Motor neuron (in vitro differentiated cells): ENCODE measurements at regions not wholly inside any gene's neighbourhood (a gene's known extent, or its start where the extent isn't known, plus 50 kb on each side); places are given as distances from the start of the nearest gene placed in this dataset.

ENCODE experiments used
- ATAC-seq, 8 experiments: fragments of 200-7000 bp; cut with Tn5 transposase; replicated peaks in 6 of 8; 2 replicates each; pipeline ENCODE4 v1.8.0; 2021; ENCODE audit warnings: mild to moderate bottlenecking in 8 of 8, moderate library complexity in 8 of 8
- H3K27ac ChIP-seq, 2 donors: fragments of 250-450 bp; sonication (Bioruptor Pico); 2 replicates each; pipeline ENCODE4 v1.9.0; 2021; ENCODE audit warnings: antibody characterized with exemption in 2 of 2, mild to moderate bottlenecking in 2 of 2, moderate library complexity in 1 of 2
- H3K4me1 ChIP-seq, 2 donors: fragments of 250-450 bp; sonication (Bioruptor Pico); replicated peaks in 1 of 2; 2 replicates each; pipeline ENCODE4 v1.6.1; 2021; ENCODE audit warnings: antibody characterized with exemption in 2 of 2, mild to moderate bottlenecking in 2 of 2, moderate library complexity in 1 of 2
- H3K4me3 ChIP-seq, 5 donors: fragments of 250-450 bp; sonication (Bioruptor Pico); 2 replicates each; pipeline ENCODE4 v1.9.0; 2021; ENCODE audit warnings: antibody characterized with exemption in 5 of 5, mild to moderate bottlenecking in 5 of 5, moderate library complexity in 4 of 5
- WGBS, 10 experiments: fragments of 450-650 bp; shearing (Covaris generic); methylation state at CpG; one replicate each; pipeline ENCODE4 v1.0.0; 2022; 5-methylcytosine and 5-hydroxymethylcytosine counted together
- in situ Hi-C, 9 experiments: fragments of 400-800 bp; cut with MboI; loops; one replicate each; pipeline ENCODE4 v1.15.0; 2021; ENCODE audit warnings: low sequenced_read_pairs in 9 of 9, low pct_unique_long_range_greater_than_20kb in 2 of 9; ENCODE audit not compliant: unreplicated experiment in 9 of 9

DNA sequence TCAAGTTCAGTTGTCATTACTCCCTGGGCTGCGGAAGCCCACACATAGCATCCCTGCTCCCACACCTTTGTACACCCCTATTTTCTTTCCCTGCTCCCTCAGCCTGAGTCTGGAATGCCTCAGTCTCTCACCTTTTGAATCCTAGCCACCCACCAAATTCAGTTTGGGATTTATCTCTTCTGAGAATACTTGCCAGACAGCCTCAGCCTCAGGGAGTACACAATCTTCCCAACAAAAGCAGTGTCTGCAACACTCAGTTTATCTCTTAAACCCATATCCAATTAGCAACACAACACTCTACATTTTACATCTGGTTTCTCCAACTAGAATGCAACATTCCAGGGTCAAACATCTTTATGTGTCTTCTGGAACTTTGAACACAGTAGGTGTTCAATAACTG lies 190.2 kb downstream of the GPAM start:
- ATAC-seq, result no peak
- in situ Hi-C loops, result no loop called here
- peaks cover 0 to 4% of the 10 kb centered on the region in 2 donors for H3K4me1 ChIP-seq
- WGBS, 10 experiments, result 0 to 100% (median 20%) methylated on average over 1 of the region's 1 CpG; no CpG with 5 or more reads in 5 of the 10 experiments
- H3K4me3 ChIP-seq, result no peak overlapping the region
- no peak overlapping the region for H3K27ac ChIP-seq

DNA sequence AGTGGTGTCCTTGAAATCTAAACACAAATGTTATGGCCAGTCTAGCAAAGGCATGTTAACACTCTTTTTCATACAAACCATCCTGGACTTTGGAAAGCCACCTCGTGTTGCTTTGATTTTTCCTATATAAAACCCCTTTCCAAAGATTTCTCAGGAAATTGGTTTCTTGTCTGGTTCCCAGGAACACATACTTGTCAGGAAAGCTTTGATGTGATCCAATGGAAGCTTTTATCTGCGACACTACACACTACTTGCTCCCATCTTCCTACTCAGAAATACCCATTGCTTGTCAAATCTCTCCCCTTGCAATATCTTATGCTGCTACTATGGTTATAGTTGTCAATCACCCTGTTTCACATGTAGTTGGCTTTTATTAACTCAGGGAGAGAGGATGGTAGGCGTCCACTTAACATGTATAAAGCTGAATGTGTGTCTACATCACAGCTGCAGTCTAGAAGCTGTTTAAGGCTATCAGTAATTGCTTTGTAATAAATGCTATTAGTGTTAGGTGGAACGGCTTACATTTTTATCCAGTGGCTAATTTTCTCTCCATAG lies 189.6 kb downstream of the GPAM start:
- Histone ChIP-seq H3K27ac (no peak overlapping the region), H3K4me3 (no peak overlapping the region), H3K4me1 (peaks cover under 1 to 5% of the 10 kb centered on the region in 2 donors)
- ATAC-seq, result no peak
- WGBS, 10 experiments, result 0 to 92% (median 64%) methylated on average over 1 to 4 of the region's 4 CpGs
- in situ Hi-C loops, result no loop called here

DNA sequence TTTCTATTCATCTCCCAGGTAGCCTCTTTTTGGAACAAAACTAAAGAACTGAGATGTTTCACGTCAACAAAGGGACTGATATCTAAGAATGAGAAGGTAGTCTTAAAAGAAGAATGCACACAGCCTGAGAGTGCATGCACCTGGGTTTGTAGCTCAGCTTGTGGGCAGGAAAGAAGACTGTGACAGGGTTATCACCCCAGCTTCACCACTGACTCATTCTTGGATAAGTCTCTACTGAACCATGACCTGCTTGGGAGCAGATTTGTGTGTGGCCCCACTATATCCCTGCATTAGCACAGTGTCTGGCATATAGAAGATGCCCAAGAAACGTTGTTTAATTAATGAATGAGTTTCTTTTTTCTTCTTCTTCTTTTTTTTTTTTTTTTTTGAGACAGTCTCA lies 187.5 kb downstream of the GPAM start:
- Histone ChIP-seq H3K4me1 (peaks cover 7 to 11% of the 10 kb centered on the region in 2 donors), H3K4me3 (no peak overlapping the region), H3K27ac (no peak overlapping the region)
- in situ Hi-C loops, result no loop called here
- 25 to 100% (median 80%) methylated on average over 1 to 2 of the region's 2 CpGs; no CpG with 5 or more reads in 3 of the 10 experiments for WGBS, 10 experiments
- ATAC-seq, result no peak

DNA sequence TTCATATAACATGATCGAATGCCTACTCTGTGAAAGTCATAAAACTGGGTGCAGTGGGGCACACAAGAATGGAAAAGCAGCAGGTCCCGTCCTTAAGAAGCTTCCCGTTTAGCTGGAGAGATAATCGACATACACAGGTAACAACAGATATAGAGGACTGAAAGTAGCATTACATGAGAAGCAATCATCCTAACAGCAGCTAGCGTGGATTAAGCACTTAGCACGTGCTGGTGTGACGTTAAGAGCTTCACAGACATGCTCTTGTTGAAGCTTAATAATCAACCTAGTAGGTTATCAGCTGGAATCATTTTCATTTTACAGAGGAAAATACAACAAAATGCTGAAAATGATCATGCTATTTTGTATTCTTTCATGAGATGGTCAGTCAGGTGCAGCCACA lies 184.8 kb downstream of the GPAM start:
- in situ Hi-C loops, result no loop called here
- 19 to 92% (median 59%) methylated on average over 2 to 7 of the region's 7 CpGs; no CpG with 5 or more reads in 1 of the 10 experiments for WGBS, 10 experiments
- no peak overlapping the region for H3K27ac ChIP-seq

DNA sequence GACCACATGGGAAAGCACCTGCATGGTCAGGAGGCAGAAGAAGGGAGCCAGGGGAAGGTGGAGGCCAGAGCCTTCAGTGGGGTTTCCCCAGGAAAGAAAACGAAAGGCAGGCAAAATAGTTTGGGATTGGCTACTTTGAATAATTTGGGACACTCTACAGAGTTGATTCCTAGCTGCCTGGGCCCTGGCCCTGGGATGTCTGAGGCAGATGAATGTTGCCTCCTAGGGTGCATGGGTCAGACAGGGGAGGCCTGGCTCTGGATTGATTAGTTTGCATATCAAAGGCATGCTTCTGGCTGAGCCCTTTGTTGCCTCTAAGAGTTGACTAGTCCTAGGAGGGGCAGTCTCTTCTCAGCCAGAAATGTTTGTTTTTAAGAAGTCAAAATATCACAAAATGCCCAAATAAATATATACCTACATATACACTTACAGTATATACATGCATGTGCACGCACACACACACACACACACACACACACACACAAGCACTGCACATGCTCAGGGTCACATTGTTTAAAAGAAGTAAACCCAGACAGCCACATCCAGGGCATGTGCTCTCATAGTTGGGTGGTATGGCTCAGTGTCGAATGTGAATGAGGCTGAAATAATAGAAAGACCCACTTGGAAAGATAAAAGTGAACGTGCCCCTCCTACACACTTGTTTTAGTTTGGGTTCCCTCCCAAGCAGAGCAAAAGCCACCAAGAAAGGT lies 184.2 kb downstream of the GPAM start:
- H3K4me3 ChIP-seq, result no peak overlapping the region
- no peak overlapping the region for H3K27ac ChIP-seq
- ATAC-seq, result peak in 5 of 8 experiments; percentile 34 to 84 (median 74)
- 0 to 20% (median 10%) methylated on average over 1 to 4 of the region's 4 CpGs; no CpG with 5 or more reads in 1 of the 10 experiments for WGBS, 10 experiments
- peaks cover 7 to 11% of the 10 kb centered on the region in 2 donors for H3K4me1 ChIP-seq
- in situ Hi-C loops, result no loop called here

More for the DNA sequence above, 184.8 kb downstream of the GPAM start:
- Histone ChIP-seq H3K4me1 (peaks cover 7 to 11% of the 10 kb centered on the region in 2 donors), H3K4me3 (no peak overlapping the region)
- ATAC-seq, result no peak

DNA sequence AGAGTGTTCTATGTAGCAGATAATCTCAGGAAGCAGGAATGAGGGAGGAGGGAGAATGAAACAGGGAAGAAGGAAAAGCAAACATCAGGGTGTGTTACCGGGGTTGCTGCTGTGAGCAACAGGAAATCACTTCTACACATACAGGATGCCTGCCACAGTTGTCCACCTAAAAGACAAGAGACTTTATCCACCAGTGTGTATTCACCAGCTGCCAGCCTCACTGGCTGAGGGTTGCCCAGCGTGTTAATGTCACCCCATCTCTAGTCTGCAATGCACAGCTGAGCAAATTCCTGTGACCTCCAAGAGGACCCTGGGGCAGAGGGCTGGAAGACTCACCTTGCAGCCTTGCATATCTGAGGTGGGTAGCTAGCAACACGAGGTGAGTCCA lies 183.7 kb downstream of the GPAM start:
- no peak for ATAC-seq
- 0 to 70% (median 34%) methylated on average over 1 to 2 of the region's 3 CpGs; no CpG with 5 or more reads in 2 of the 10 experiments for WGBS, 10 experiments

DNA sequence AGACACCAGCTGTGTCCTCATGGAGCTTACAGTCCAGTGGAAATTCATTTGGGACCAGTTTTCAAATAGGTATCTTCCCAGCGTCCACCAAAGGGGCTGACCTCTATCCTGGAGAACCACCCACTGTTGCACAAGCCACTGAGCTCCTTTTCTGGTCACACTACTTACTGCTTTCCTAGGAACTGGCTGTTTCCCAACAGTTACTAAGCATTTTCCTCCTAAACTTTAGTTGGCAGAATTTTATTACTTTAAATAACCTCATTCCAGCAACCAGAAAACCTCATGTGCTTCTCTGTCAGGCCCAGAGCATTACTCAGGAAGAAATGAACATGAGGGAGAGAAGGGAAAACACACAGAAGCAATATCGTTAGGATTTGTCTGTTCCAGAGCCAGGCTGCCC lies 183.1 kb downstream of the GPAM start:
- Histone ChIP-seq H3K4me3 (no peak overlapping the region), H3K4me1 (peaks cover 7 to 11% of the 10 kb centered on the region in 2 donors), H3K27ac (no peak overlapping the region)
- in situ Hi-C loops, result no loop called here
- peak in 2 of 8 experiments; percentile 53 to 59 for ATAC-seq
- WGBS, 10 experiments, result 0 to 100% (median 89%) methylated on average over 1 to 2 of the region's 2 CpGs; no CpG with 5 or more reads in 2 of the 10 experiments

More for the DNA sequence above, 183.7 kb downstream of the GPAM start:
- in situ Hi-C loops, result no loop called here
- H3K27ac ChIP-seq, result no peak overlapping the region
- H3K4me3 ChIP-seq, result no peak overlapping the region
- peaks cover 7 to 11% of the 10 kb centered on the region in 2 donors for H3K4me1 ChIP-seq

DNA sequence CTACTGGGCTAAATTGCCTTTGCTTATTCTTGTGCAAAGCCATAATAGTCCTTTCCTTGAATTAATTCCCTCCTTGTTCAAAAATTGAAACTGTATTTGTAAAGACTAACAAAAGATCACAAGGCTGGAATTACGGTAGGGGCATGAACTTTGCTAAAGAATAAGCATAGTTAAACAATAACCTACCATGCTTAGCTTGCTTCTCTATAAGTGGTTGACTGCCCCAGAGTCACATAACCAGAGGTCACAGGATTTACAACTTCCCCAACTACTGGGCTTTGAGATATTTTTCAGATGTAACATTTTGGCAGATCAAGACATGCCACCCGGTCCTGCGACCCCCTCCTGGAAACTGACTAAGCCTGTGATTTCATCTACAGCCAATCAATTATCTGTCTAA lies 181.4 kb downstream of the GPAM start:
- in situ Hi-C loops, result no loop called here
- peak in 1 of 8 experiments; percentile 21 for ATAC-seq
- WGBS, 10 experiments, result 0 to 20% (median 9%) methylated on average over 1 to 3 of the region's 3 CpGs; no CpG with 5 or more reads in 2 of the 10 experiments

DNA sequence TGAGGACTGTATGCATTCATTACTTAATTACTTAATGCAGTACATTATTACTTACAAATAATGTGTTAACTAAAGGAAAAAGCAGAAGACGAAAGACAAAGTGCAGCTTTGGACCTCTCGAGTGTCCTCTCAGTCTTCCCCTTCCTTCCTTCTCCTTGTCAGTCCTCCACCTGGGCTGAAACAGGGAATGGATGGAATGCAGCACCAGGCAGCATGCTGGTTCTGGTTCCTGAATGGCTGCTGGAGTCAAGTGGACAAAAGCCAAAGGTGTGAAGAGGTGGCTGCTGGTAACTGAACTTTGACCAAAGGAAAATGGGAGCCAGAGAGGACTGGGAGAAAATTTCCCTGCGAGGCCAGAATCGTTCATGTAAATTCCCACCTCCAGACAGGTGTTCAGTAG lies 179.5 kb downstream of the GPAM start:
- ATAC-seq, result no peak
- H3K27ac ChIP-seq, result no peak overlapping the region
- in situ Hi-C loops, result no loop called here
- H3K4me3 ChIP-seq, result no peak overlapping the region
- 4 to 100% (median 88%) methylated on average over 1 to 4 of the region's 4 CpGs; no CpG with 5 or more reads in 3 of the 10 experiments for WGBS, 10 experiments
- peaks cover 5 to 9% of the 10 kb centered on the region in 2 donors for H3K4me1 ChIP-seq

More for the DNA sequence above, 181.4 kb downstream of the GPAM start:
- no peak overlapping the region for H3K27ac ChIP-seq
- H3K4me1 ChIP-seq, result peaks cover 7 to 11% of the 10 kb centered on the region in 2 donors
- no peak overlapping the region for H3K4me3 ChIP-seq

DNA sequence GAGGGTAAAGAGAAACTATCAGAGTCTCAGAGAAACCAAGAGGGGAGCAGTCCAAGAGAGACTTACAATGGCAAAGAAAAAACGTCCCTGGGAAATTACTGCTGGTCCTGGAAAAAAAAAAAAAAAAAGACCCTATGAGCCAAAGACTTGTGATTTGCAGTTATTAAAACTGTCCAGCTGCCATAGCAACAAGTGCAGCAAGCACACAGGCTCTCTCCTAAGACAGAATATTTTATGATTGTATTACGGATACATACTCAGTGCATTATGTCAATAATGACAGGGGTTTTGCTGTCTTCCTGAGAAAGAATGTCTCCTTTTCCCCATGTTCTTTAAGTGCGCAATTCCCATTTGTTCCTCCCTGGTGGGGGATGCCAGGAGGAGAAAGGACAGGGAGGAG lies 178.5 kb downstream of the GPAM start:
- WGBS, 10 experiments, result 0 to 100% (median 85%) methylated on average over 1 to 3 of the region's 3 CpGs
- no peaks in the 10 kb centered on the region for H3K4me1 ChIP-seq
- no peak overlapping the region for H3K27ac ChIP-seq
- in situ Hi-C loops, result no loop called here
- peak in 1 of 8 experiments; percentile 54 for ATAC-seq
- no peak overlapping the region for H3K4me3 ChIP-seq

DNA sequence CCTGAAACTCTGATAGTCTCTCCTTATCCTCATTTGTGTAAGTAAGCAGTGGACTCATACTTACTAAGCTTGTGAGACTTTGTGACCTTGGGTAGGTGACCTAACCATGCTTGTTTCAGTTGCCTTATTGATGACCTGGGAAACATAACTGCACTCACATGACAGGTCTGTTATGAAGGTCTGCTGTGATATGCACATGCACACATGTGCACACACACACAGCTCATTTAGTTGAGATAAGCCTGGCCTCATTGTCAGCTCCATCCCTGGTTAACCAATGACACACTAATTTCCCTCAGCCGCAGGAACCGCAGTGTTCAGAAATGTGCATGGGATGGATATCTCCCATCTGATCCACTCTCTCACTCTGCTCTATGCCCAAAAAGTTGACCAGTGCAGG lies 177.2 kb downstream of the GPAM start:
- Histone ChIP-seq H3K27ac (no peak overlapping the region), H3K4me3 (no peak overlapping the region), H3K4me1 (no peaks in the 10 kb centered on the region)
- in situ Hi-C loops, result no loop called here
- 83 to 100% (median 100%) methylated on average over 2 of the region's 2 CpGs; no CpG with 5 or more reads in 6 of the 10 experiments for WGBS, 10 experiments
- no peak for ATAC-seq

DNA sequence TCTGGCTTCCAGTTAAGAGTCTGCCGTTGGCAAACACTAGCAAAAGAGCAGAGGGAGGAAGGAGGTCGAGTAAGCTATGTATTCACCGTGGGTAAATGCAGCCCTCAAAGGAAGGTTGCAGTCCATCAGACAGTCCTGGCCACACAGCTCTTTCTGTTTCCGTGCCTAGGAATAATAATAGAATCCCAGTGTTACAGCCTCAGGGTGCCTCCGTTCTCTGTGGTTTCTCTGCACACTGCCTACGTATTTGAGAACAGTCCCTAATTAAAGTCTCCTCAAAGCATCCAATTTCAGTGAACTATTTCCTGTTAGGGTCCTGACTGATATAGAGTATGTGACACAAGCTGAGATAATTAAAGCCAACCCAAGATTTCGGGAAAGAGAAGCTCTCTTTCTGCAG lies 176.7 kb downstream of the GPAM start:
- 6 to 100% (median 79%) methylated on average over 1 to 7 of the region's 7 CpGs for WGBS, 10 experiments
- no peaks in the 10 kb centered on the region for H3K4me1 ChIP-seq
- no peak overlapping the region for H3K4me3 ChIP-seq
- in situ Hi-C loops, result no loop called here
- no peak overlapping the region for H3K27ac ChIP-seq
- peak in 1 of 8 experiments; percentile 49 for ATAC-seq

DNA sequence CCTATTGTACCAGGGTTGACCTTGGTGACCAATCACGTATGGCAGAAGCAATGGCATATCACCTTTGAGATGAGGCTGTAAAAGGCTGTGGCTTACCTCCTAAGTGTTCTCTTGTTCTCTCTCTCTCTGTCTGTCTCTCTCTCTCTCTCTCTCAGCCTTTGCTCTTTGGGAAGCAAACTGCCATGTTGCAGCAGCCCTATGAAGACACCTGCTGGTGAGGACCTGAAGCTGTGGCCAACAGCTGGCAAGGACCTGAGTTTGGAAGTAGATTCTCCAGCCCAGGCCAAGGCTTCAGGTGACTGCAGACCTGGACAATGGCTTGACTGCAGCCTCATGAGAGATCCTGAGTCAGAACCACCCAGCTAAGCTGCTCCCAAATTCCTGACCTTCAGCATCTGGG lies 161.4 kb downstream of the GPAM start:
- Histone ChIP-seq H3K27ac (no peak overlapping the region), H3K4me1 (no peaks in the 10 kb centered on the region), H3K4me3 (no peak overlapping the region)
- 14 to 80% (median 75%) methylated on average over 1 of the region's 1 CpG; no CpG with 5 or more reads in 7 of the 10 experiments for WGBS, 10 experiments
- no peak for ATAC-seq
- in situ Hi-C loops, result no loop called here
